ENCODE measurements at regions not wholly inside any gene's neighbourhood (a gene's known extent, or its start where the extent isn't known, plus 50 kb on each side); places are given as distances from the start of the nearest gene placed in this dataset.

DNA sequence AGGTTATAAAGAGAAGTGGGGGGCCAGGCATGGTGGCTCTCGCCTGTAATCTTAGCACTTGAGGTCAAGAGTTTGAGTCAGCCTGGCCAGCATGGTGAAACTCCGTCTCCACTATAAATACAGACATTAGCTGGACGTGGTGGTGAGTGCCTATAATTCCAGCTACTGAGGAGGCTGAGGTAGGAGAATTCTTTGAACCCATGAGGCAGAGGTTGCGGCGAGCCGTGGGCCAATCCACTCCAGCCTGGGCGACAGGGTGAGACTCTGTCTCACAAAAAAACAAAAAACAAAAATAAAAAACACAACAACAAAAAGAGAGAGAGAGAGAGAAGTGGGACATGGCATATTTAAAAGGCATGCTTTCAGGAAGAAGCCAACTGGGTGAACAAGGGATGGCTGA lies 80.1 kb upstream of the CARD18 start:
- TF ChIP-seq EZH2 (IDR thresholded peaks at IDR 0.05; ENCODE audit: insufficient read depth, poor library complexity, severe bottlenecking): no peak
- no peak for TF ChIP-seq EZH2phosphoT487 (IDR thresholded peaks at IDR 0.05; ENCODE audit: insufficient read depth, low read depth)
